GM23338 (cell line): ENCODE measurements at regions not wholly inside any gene's neighbourhood (a gene's known extent, or its start where the extent isn't known, plus 50 kb on each side); places are given as distances from the start of the nearest gene placed in this dataset.

Experiments
- CREB1 ChIP-seq: fragments of 250-450 bp; sonication (Bioruptor Pico); IDR thresholded peaks from 2 replicates; pipeline ENCODE4 v1.5.0; 2020; ENCODE audit warnings: low read depth, mild to moderate bottlenecking, moderate library complexity
- CTCF ChIP-seq, 2 experiments: fragments of 200-600 bp in 1 of 2; sonication (generic) in 1 of 2; conservative IDR thresholded peaks; 2 replicates each; pipeline versions ENCODE4 v1.5.1 to v1.6.1; 2016 to 2017; ENCODE audit warnings: antibody characterized with exemption in 2 of 2, low read depth in 2 of 2, mild to moderate bottlenecking in 2 of 2, moderate library complexity in 1 of 2
- ETS1 ChIP-seq: IDR thresholded peaks from 2 replicates; pipeline ENCODE4 v1.6.1; 2016; ENCODE audit warnings: antibody characterized with exemption
- EZH2 ChIP-seq: fragments of 200-600 bp; sonication (generic); IDR thresholded peaks from one replicate; pipeline ENCODE4 v1.8.0; 2017; ENCODE audit warnings: antibody characterized with exemption, mild to moderate bottlenecking, low read depth; ENCODE audit not compliant: unreplicated experiment
- EZH2phosphoT487 ChIP-seq: fragments of 200-600 bp; sonication (generic); IDR thresholded peaks from one replicate; pipeline ENCODE4 v1.8.1; 2018; ENCODE audit warnings: antibody characterized with exemption; ENCODE audit not compliant: unreplicated experiment
- POLR2AphosphoS5 ChIP-seq: IDR thresholded peaks from 2 replicates; pipeline ENCODE4 v1.6.1; 2016; ENCODE audit warnings: antibody characterized with exemption, low read depth
- REST ChIP-seq: IDR thresholded peaks from one replicate; pipeline ENCODE4 v1.6.1; 2018; ENCODE audit warnings: antibody characterized with exemption; ENCODE audit not compliant: unreplicated experiment
- STAT1 ChIP-seq: IDR thresholded peaks from one replicate; pipeline ENCODE4 v1.6.1; 2016; ENCODE audit warnings: antibody characterized with exemption; ENCODE audit not compliant: unreplicated experiment
- ZNF331 ChIP-seq: fragments of 250-450 bp; sonication (Bioruptor Pico); IDR thresholded peaks from 2 replicates; pipeline ENCODE4 v1.5.0; 2020; ENCODE audit warnings: low read depth, mild to moderate bottlenecking, moderate library complexity
- ZNF462 ChIP-seq: fragments of 250-450 bp; sonication (Bioruptor Pico); IDR thresholded peaks from 2 replicates; pipeline ENCODE4 v1.5.0; 2020; ENCODE audit warnings: mild to moderate bottlenecking, moderate library complexity

GRCh38 chr1:234969011-234969441 lies 159.6 kb downstream of the TOMM20 start:
- TF ChIP-seq STAT1 (no peak), CTCF (conservative IDR thresholded peaks at IDR 0.05; ENCODE audit: low read depth in 2 of 2) (no peak), EZH2 (no peak), EZH2phosphoT487 (no peak), POLR2AphosphoS5 (no peak), REST (no peak), ETS1 (no peak), ZNF331 (no peak), CREB1 (CRISPR knock-in tag) (no peak), ZNF462 (CRISPR knock-in tag) (no peak)
